ENCODE measurements at regions not wholly inside any gene's neighbourhood (a gene's known extent, or its start where the extent isn't known, plus 50 kb on each side); places are given as distances from the start of the nearest gene placed in this dataset.

DNA sequence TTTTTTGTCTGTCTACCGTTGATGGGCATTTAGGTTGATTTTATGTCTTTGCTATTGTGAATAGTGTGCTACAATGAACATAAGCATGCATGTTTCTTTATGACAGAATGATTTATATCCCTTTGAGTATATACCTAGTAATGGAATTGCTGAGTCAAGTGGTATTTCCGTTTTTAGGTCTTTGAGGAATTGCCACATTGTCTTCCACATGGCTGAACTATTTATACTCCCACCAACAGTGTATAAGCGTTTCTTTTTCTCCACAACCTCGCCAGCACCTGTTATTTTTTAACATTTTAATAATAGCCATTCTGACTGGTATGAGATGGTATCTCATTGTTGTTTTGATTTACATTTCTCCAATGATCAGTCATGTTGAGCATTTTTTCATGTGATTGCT is 89.6 kb upstream of the GALNT15 start:
- no peak overlapping the region for H3K4me3 Mint-ChIP-seq
- ChIA-PET CTCF (no interaction called here), POLR2A (no interaction called here)
- ATAC-seq: no peak
- H3K9me3 Mint-ChIP-seq: peaks cover 17% of the 10 kb centered on the region
- intact Hi-C loops (cut with micrococcal nuclease): no loop called here
- peaks cover 2% of the 10 kb centered on the region for H3K27me3 Mint-ChIP-seq
- peaks cover 3% of the 10 kb centered on the region for H3K36me3 Mint-ChIP-seq (ENCODE audit: low read depth)
- no peak for DNase-seq
- H3K27ac Mint-ChIP-seq: no peak overlapping the region
- TF ChIP-seq, protein P1, sequence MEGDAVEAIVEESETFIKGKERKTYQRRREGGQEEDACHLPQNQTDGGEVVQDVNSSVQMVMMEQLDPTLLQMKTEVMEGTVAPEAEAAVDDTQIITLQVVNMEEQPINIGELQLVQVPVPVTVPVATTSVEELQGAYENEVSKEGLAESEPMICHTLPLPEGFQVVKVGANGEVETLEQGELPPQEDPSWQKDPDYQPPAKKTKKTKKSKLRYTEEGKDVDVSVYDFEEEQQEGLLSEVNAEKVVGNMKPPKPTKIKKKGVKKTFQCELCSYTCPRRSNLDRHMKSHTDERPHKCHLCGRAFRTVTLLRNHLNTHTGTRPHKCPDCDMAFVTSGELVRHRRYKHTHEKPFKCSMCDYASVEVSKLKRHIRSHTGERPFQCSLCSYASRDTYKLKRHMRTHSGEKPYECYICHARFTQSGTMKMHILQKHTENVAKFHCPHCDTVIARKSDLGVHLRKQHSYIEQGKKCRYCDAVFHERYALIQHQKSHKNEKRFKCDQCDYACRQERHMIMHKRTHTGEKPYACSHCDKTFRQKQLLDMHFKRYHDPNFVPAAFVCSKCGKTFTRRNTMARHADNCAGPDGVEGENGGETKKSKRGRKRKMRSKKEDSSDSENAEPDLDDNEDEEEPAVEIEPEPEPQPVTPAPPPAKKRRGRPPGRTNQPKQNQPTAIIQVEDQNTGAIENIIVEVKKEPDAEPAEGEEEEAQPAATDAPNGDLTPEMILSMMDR (IDR thresholded peaks at IDR 0.05): no peak
- H3K4me1 Mint-ChIP-seq (ENCODE audit: low read depth): no peaks in the 10 kb centered on the region

DNA sequence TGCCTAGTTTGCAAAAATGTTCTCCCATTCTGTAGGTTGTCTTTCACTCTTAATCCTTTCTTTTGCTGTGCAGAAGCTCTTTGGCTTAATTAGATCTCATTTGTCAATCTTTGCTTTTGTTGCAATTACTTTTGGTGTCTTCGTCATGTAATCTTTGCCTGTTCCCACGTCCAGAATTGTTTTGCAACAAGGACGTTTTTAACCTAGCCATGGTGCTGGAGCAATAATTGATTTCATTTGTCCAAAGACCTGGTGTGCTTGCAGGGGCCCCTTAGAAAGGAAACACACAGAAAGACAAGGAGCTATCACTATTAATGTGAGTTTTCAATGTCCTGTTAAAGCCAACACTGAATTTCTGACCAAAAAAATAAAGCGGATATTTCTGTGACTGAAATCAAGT is 89.1 kb upstream of the GALNT15 start:
- TF ChIP-seq, protein P1 (IDR thresholded peaks at IDR 0.05): no peak
- ChIA-PET POLR2A (no interaction called here), CTCF (no interaction called here)
- no peak overlapping the region for H3K27ac Mint-ChIP-seq
- intact Hi-C loops (cut with micrococcal nuclease): no loop called here
- DNase-seq: no peak
- H3K27me3 Mint-ChIP-seq: peaks cover 2% of the 10 kb centered on the region
- H3K4me1 Mint-ChIP-seq (ENCODE audit: low read depth): no peaks in the 10 kb centered on the region
- H3K9me3 Mint-ChIP-seq: peaks cover 17% of the 10 kb centered on the region
- peaks cover 3% of the 10 kb centered on the region for H3K36me3 Mint-ChIP-seq (ENCODE audit: low read depth)
- H3K4me3 Mint-ChIP-seq: no peak overlapping the region
- no peak for ATAC-seq

DNA sequence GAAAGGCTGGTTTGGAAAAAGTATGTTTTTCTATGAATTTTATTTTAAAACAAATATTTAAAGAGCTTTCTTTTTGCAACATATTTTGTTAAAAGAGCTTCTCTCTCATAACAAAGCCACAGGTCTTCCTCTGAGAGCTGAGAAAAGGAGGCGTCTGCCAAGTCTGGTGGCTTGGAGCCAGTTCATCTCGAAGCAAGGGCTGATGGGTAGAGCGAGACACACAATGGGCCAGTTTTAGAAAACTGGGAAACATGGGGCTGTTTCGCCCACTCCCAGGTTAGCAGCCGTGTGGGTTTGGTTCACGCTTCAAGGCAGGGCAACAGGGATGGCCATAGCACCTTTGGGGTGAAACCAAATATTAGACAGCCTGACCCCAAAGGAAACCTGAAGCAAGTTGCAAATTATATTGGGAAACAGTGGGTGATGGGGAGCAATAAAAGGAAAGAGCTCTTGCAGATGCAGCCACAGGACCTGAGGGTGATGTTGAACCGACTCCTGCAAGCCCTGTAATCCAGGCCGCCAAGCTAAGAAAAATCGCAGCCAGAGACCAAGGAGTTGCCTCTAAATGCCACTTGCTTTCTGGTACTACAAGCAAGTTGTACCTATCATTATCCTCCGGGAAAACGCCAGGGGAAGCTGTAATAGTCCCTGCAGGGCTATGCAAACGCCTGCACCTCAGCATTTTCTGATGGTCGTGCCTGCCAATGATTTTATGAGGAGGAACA is 88.4 kb upstream of the GALNT15 start:
- POLR2A ChIA-PET: no interaction called here

DNA sequence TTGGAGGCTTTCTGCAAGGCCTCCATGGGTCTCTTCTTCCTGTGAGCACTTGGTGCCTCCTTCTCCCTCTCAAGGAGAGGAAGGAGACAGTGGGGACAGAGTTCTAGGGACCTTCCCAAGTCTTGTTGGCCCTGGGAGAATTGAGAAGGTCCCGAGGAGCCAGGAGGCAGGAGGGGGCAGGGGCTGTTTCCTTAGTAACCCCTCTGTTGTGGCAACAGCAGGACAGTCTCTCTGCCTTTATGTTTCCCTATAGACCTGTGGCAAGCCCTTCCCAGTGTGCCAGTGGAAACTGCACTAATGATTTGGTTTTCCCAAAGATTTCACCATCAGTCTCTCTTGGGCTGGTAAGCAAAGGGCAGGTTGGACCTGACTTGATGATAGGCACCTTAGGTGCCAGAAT is 87.8 kb upstream of the GALNT15 start:
- POLR2A ChIA-PET: no interaction called here
- peaks cover 4% of the 10 kb centered on the region for H3K27me3 Mint-ChIP-seq
- TF ChIP-seq, protein P1 (IDR thresholded peaks at IDR 0.05): no peak

More for the DNA sequence above, 88.4 kb upstream of the GALNT15 start:
- ATAC-seq (no peak), DNase-seq (no peak)
- intact Hi-C loops (cut with micrococcal nuclease): no loop called here
- CTCF ChIA-PET: no interaction called here
- TF ChIP-seq, protein P1 (IDR thresholded peaks at IDR 0.05): no peak
- no peaks in the 10 kb centered on the region for H3K4me1 Mint-ChIP-seq (ENCODE audit: low read depth)
- no peak overlapping the region for H3K27ac Mint-ChIP-seq
- peaks cover 3% of the 10 kb centered on the region for H3K36me3 Mint-ChIP-seq (ENCODE audit: low read depth)
- peaks cover 11% of the 10 kb centered on the region for H3K9me3 Mint-ChIP-seq
- H3K4me3 Mint-ChIP-seq: no peak overlapping the region
- H3K27me3 Mint-ChIP-seq: peaks cover 2% of the 10 kb centered on the region

DNA sequence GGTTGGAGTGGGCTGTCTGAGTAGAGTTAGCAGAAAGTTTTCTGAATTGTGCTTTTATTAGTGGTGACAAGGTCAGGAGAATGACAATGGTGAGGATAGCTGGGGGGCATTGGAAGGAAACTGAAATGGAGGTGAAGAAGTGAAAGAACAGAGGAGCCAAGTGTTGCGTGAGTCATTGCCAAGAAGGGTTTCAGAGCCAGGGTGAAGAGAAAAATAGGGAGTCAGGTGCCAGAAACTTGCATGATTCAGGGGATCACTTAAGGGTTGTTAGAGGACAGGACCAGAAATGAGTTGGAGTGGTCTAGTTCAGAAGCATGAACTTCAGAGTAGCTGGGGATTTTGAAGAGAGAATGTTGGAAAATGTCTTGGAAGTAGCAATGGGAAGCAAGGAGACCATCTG is 86.0 kb upstream of the GALNT15 start:
- intact Hi-C loops (cut with micrococcal nuclease): no loop called here
- no peak overlapping the region for H3K27ac Mint-ChIP-seq
- H3K4me1 Mint-ChIP-seq (ENCODE audit: low read depth): no peaks in the 10 kb centered on the region
- H3K9me3 Mint-ChIP-seq: no peaks in the 10 kb centered on the region
- ATAC-seq: no peak
- CTCF ChIA-PET: no interaction called here
- peaks cover 2% of the 10 kb centered on the region for H3K27me3 Mint-ChIP-seq
- no peak for DNase-seq
- TF ChIP-seq, protein P1 (IDR thresholded peaks at IDR 0.05): no peak
- H3K4me3 Mint-ChIP-seq: no peak overlapping the region
- POLR2A ChIA-PET: no interaction called here
- no peaks in the 10 kb centered on the region for H3K36me3 Mint-ChIP-seq (ENCODE audit: low read depth)

More for the DNA sequence above, 87.8 kb upstream of the GALNT15 start:
- DNase-seq (no peak), ATAC-seq (no peak)
- peaks cover 3% of the 10 kb centered on the region for H3K36me3 Mint-ChIP-seq (ENCODE audit: low read depth)
- no peak overlapping the region for H3K4me3 Mint-ChIP-seq
- intact Hi-C loops (cut with micrococcal nuclease): no loop called here
- H3K4me1 Mint-ChIP-seq (ENCODE audit: low read depth): no peaks in the 10 kb centered on the region
- H3K9me3 Mint-ChIP-seq: peaks cover 9% of the 10 kb centered on the region
- H3K27ac Mint-ChIP-seq: no peak overlapping the region
- CTCF ChIA-PET: no interaction called here
